GM12878 (cell line): ENCODE measurements at regions not wholly inside any gene's neighbourhood (a gene's known extent, or its start where the extent isn't known, plus 50 kb on each side); places are given as distances from the start of the nearest gene placed in this dataset.

Experiments
- NFIC ChIP-seq: IDR thresholded peaks from 2 replicates; pipeline ENCODE4 v1.6.1; 2012; ENCODE audit warnings: low read depth, mild to moderate bottlenecking, inconsistent platforms, low read length, moderate library complexity
- POLR2A ChIP-seq: IDR thresholded peaks from 2 replicates; pipeline ENCODE4 v1.6.1; 2011; ENCODE audit warnings: low read depth, mild to moderate bottlenecking, low read length
- SIX5 ChIP-seq: IDR thresholded peaks from 2 replicates; pipeline ENCODE4 v1.6.1; 2011; ENCODE audit warnings: mild to moderate bottlenecking, low read depth, low read length, moderate library complexity; ENCODE audit not compliant: severe bottlenecking
- SKIL ChIP-seq: fragments of 450-650 bp; IDR thresholded peaks from 2 replicates; pipeline ENCODE4 v1.6.1; 2017; ENCODE audit warnings: mild to moderate bottlenecking, low read depth, inconsistent platforms; ENCODE audit not compliant: poor library complexity, severe bottlenecking
- SUPT20H ChIP-seq: IDR thresholded peaks from 2 replicates; pipeline ENCODE4 v1.6.1; 2011; ENCODE audit warnings: low read depth, mild to moderate bottlenecking, low read length, moderate library complexity, borderline replicate concordance; ENCODE audit not compliant: control insufficient read depth
- USF2 ChIP-seq: IDR thresholded peaks from 2 replicates; pipeline ENCODE4 v1.6.1; 2011; ENCODE audit warnings: low read depth, low read length, improper control_type of control experiment, borderline replicate concordance

- TF ChIP-seq USF2 (no peak), SUPT20H (no peak), POLR2A (no peak), NFIC (no peak), SKIL (no peak), SIX5 (no peak)
These were observed 125.9 kb upstream of the MAP1LC3B2 start for GRCh38 chr12:116433249-116433648.
